Endothelial cell of umbilical vein (primary cell): ENCODE measurements at regions not wholly inside any gene's neighbourhood (a gene's known extent, or its start where the extent isn't known, plus 50 kb on each side); places are given as distances from the start of the nearest gene placed in this dataset.

Experiments
- CTCF ChIP-seq, 2 donors: IDR thresholded peaks; 1 replicate in 1 of 2; 2 replicates in 1 of 2; pipeline ENCODE4 v1.5.1; 2011; ENCODE audit warnings: low read length in 2 of 2, mild to moderate bottlenecking in 2 of 2, moderate library complexity in 2 of 2, control low read depth in 1 of 2, inconsistent platforms in 1 of 2, low read depth in 1 of 2; ENCODE audit not compliant: insufficient read depth in 1 of 2; ENCODE audit errors: extremely low read depth in 1 of 2
- EZH2 ChIP-seq: IDR thresholded peaks from 2 replicates; pipeline ENCODE4 v1.6.1; 2012; ENCODE audit warnings: borderline replicate concordance, low read depth, mild to moderate bottlenecking, moderate library complexity, low read length, inconsistent platforms; ENCODE audit not compliant: severe bottlenecking
- POLR2A ChIP-seq: IDR thresholded peaks from 2 replicates; pipeline ENCODE4 v1.6.1; 2012; ENCODE audit warnings: low read depth, mild to moderate bottlenecking, control low read depth, low read length
- POLR2AphosphoS5 ChIP-seq: IDR thresholded peaks from 2 replicates; pipeline ENCODE4 v1.6.1; 2012; ENCODE audit warnings: low read depth, mild to moderate bottlenecking, control low read depth, low read length, moderate library complexity; ENCODE audit not compliant: insufficient read depth
- TF ChIP-seq, protein P1 (sequence below): IDR thresholded peaks from 2 replicates; pipeline ENCODE4 v1.6.1; 2011; ENCODE audit not compliant: insufficient read depth, insufficient read length

DNA sequence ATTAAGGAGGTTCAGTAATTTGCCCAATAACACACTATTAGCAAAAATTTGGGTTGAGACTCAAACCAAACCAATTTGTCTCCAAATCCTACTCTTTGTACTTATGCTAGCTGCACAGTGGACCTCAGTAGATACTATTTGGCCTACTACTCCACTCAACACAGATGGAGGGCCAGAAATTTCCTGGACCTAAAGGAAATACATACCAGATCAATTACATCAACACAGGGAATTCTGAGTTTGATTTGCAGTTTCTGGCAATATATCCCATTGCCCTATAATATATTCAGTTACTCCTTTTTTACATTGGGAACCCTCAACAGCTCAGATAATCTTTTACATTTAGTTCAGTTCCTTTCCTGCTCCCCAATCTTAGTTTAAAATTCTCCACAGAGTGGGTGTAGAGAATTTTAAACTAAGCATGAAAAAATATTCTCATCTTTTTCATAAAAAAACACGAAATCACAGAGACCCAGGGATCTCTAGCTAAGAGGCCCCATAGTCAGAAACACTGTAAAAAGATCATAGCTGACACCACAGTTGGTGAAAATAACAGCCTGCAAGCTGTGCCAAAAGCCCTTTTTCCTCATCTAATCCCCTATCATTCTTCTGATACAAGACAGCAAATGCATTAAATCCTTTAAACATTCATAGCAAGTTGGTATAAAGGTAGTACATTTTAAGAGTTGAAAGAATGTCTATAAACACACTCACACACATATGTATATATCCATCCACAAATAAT lies 317.7 kb upstream of the ESRRG start:
- TF ChIP-seq CTCF (IDR thresholded peaks at IDR 0.05; ENCODE audit: extremely low read depth in 1 of 2, insufficient read depth in 1 of 2, low read depth in 1 of 2, low read length in 2 of 2) (no peak), POLR2AphosphoS5 (no peak), POLR2A (no peak), EZH2 (no peak)
- TF ChIP-seq, protein P1, sequence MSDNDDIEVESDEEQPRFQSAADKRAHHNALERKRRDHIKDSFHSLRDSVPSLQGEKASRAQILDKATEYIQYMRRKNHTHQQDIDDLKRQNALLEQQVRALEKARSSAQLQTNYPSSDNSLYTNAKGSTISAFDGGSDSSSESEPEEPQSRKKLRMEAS, result no peak
